IPS-18a (cell line): ENCODE measurements at regions not wholly inside any gene's neighbourhood (a gene's known extent, or its start where the extent isn't known, plus 50 kb on each side); places are given as distances from the start of the nearest gene placed in this dataset.

Experiments used
- H3K27ac ChIP-seq: one replicate; pipeline ENCODE4 v1.5.1; 2013; ENCODE audit warnings: low read length
- H3K27me3 ChIP-seq: one replicate; pipeline ENCODE4 v1.6.1; 2013; ENCODE audit warnings: mild to moderate bottlenecking, low read length; ENCODE audit not compliant: control insufficient read depth, insufficient read depth
- H3K36me3 ChIP-seq: one replicate; pipeline ENCODE4 v1.6.1; 2013; ENCODE audit warnings: low read depth, low read length; ENCODE audit not compliant: control insufficient read depth
- H3K4me1 ChIP-seq: one replicate; pipeline ENCODE4 v1.6.1; 2013; ENCODE audit warnings: low read depth, low read length; ENCODE audit not compliant: control insufficient read depth
- H3K4me3 ChIP-seq: one replicate; pipeline ENCODE4 v1.5.1; 2013; ENCODE audit warnings: low read length
- H3K9ac ChIP-seq: one replicate; pipeline ENCODE4 v1.6.1; 2013; ENCODE audit warnings: mild to moderate bottlenecking, low read length, moderate library complexity
- H3K9me3 ChIP-seq: one replicate; pipeline ENCODE4 v1.6.1; 2013; ENCODE audit warnings: low read depth, low read length; ENCODE audit not compliant: control insufficient read depth

DNA sequence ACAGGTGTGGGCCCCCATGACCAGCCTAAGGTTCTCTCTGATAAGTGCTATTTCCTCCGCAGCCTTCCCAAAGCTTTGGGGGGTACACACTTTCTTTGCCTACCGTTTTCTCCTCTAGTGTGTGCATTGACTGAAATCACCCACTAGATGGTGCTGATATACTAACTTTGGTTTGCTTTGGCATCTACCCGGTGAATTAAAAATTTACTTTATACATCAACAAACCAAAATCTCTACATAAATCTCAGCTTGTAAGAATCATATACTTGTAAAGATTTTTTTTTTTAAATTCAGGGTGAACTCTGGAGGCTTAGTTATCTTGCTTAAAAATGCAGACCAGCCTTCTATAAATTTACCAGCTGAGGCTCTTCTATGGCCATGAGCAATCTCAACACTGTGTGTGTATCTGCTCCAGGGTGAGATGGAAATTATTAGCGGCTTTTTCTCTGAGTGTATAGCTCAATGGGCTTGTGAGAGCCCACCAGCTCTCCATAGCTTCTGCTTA lies 475.7 kb upstream of the TNC start:
- H3K27ac ChIP-seq, result no peak overlapping the region
- H3K9ac ChIP-seq, result no peak overlapping the region
- no peaks in the 10 kb centered on the region for H3K9me3 ChIP-seq
- no peak overlapping the region for H3K4me3 ChIP-seq
- no peaks in the 10 kb centered on the region for H3K27me3 ChIP-seq
- H3K36me3 ChIP-seq, result no peaks in the 10 kb centered on the region
- peaks cover 18% of the 10 kb centered on the region for H3K4me1 ChIP-seq

DNA sequence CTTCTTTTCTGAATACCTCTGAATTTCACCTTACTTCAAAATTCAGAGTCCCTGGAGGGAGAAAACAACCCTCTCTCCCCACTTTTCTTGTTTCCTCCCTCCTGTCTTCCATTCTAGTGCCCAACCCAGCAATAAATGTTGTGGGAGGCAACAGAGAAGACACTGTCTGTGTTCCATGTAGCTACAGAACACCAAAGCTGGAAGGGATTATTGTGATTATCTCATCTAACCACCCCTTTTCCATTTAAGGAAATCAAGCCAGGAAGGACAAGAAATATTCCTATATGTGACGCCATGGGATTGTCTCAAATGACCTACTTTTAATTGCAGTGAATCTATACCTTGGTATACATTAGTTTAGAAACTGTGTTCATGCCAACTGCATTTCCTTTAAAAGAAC lies 476.6 kb upstream of the TNC start:
- H3K4me3 ChIP-seq, result no peak overlapping the region
- no peaks in the 10 kb centered on the region for H3K9me3 ChIP-seq
- no peaks in the 10 kb centered on the region for H3K27me3 ChIP-seq
- H3K4me1 ChIP-seq, result peaks cover 18% of the 10 kb centered on the region
- H3K9ac ChIP-seq, result no peak overlapping the region
- H3K36me3 ChIP-seq, result no peaks in the 10 kb centered on the region
- no peak overlapping the region for H3K27ac ChIP-seq

- Histone ChIP-seq H3K27ac (no peak overlapping the region), H3K4me1 (peaks cover 18% of the 10 kb centered on the region), H3K36me3 (no peaks in the 10 kb centered on the region), H3K9me3 (no peaks in the 10 kb centered on the region), H3K27me3 (no peaks in the 10 kb centered on the region), H3K9ac (no peak overlapping the region), H3K4me3 (no peak overlapping the region)
These were observed 478.2 kb upstream of the TNC start for GRCh38 chr9:115596021-115596745.

DNA sequence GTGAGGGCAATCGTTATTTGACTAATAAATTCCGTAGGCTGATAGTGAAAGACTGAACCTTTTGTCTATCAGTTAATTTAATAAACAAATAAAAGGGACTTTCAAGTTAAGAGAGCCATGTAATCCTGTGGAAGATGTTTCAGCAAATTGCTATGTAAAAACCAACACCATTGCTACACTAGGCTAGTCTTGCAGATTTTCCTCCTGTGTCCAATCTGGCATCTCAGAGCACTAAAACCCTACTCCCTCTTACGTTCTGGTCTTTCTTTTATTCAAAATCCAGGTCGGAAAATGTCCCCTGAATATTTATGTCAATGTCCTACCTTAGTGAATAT lies 478.8 kb upstream of the TNC start:
- H3K27me3 ChIP-seq, result no peaks in the 10 kb centered on the region
- no peaks in the 10 kb centered on the region for H3K36me3 ChIP-seq
- H3K9ac ChIP-seq, result no peak overlapping the region
- H3K4me3 ChIP-seq, result no peak overlapping the region
- no peaks in the 10 kb centered on the region for H3K9me3 ChIP-seq
- peaks cover 17% of the 10 kb centered on the region for H3K4me1 ChIP-seq
- no peak overlapping the region for H3K27ac ChIP-seq

DNA sequence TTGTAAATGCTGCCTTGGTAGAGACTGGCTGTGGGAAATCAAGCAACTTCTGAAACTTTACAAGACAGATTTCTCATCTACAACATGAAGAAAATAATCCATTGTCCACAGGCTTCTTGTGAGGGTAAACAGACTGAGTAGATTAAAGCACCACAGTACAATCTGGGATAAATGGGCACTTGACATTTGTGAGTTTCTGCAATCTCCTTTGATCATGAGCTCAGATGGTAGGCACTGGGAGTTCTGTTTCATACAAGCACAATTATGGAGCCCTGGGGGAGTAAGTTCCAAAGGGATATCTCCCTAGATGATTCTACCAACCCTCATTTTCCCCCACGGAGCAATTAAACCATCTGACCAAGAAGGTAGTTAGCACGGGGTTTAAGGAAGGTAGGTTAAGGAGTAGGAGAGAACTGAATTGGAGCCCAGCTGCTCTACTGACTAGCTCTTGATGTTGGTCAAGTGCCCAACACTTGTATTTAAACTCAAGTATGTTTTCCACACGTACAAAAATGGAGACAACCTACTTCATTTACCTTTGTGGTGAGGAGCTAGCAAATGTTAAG lies 479.5 kb upstream of the TNC start:
- H3K36me3 ChIP-seq, result no peaks in the 10 kb centered on the region
- H3K27ac ChIP-seq, result no peak overlapping the region
- H3K9me3 ChIP-seq, result no peaks in the 10 kb centered on the region
- no peak overlapping the region for H3K4me3 ChIP-seq
- H3K4me1 ChIP-seq, result peaks cover 15% of the 10 kb centered on the region
- H3K27me3 ChIP-seq, result no peaks in the 10 kb centered on the region
- H3K9ac ChIP-seq, result no peak overlapping the region

DNA sequence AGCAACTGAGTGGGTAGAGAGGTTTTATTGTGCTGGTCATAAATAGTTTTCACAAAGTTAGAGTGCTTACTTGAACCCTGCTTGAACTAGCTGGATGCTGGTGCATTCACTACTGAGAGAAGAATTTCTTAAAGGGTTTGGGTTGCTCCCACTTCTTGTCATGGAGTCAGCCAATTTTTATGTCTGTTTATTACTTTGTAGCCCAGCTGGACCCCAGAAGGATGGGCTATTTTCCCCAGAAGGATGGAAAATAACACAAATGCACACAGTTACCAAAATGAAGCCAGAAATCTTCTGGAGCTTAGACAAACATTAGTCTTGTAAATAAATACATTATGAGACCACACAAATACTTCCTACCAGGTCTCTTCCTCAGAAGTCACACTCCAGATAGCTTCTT lies 480.8 kb upstream of the TNC start:
- Histone ChIP-seq H3K4me3 (no peak overlapping the region), H3K9ac (no peak overlapping the region), H3K27me3 (no peaks in the 10 kb centered on the region), H3K9me3 (no peaks in the 10 kb centered on the region), H3K4me1 (peaks cover 15% of the 10 kb centered on the region), H3K27ac (no peak overlapping the region), H3K36me3 (no peaks in the 10 kb centered on the region)

GRCh38 chr9:115599898-115600297 lies 481.9 kb upstream of the TNC start:
- Histone ChIP-seq H3K36me3 (no peaks in the 10 kb centered on the region), H3K27ac (no peak overlapping the region), H3K9me3 (no peaks in the 10 kb centered on the region), H3K4me1 (peaks cover 15% of the 10 kb centered on the region), H3K27me3 (no peaks in the 10 kb centered on the region), H3K4me3 (no peak overlapping the region), H3K9ac (no peak overlapping the region)

GRCh38 chr9:115601434-115601833 lies 483.5 kb upstream of the TNC start:
- no peak overlapping the region for H3K27ac ChIP-seq
- peaks cover 8% of the 10 kb centered on the region for H3K4me1 ChIP-seq
- no peaks in the 10 kb centered on the region for H3K9me3 ChIP-seq
- H3K27me3 ChIP-seq, result no peaks in the 10 kb centered on the region
- H3K36me3 ChIP-seq, result no peaks in the 10 kb centered on the region
- no peak overlapping the region for H3K9ac ChIP-seq
- no peak overlapping the region for H3K4me3 ChIP-seq

GRCh38 chr9:115604831-115605483 lies 487.0 kb upstream of the TNC start:
- no peaks in the 10 kb centered on the region for H3K9me3 ChIP-seq
- H3K4me1 ChIP-seq, result no peaks in the 10 kb centered on the region
- no peak overlapping the region for H3K4me3 ChIP-seq
- no peak overlapping the region for H3K9ac ChIP-seq
- no peaks in the 10 kb centered on the region for H3K27me3 ChIP-seq
- no peaks in the 10 kb centered on the region for H3K36me3 ChIP-seq
- no peak overlapping the region for H3K27ac ChIP-seq

DNA sequence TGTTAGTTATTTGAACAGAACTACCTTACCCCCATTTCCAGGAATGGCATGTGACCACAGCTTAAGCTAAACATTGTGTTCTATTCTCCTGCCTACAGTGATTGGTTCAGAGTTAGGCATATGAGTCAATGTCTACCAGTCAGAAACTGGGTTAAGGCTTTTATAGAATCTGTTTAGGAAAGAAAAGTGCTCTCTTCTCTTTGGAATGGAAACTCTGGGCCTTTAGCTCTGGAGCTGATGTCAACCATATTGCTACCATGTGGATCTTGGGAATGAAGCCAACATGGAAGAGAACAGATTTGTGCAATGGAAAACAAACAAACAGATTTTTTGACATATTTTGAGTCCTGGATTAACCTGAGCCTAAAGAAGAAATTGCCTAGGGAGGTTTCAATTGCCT lies 488.9 kb upstream of the TNC start:
- no peaks in the 10 kb centered on the region for H3K9me3 ChIP-seq
- H3K27me3 ChIP-seq, result no peaks in the 10 kb centered on the region
- no peak overlapping the region for H3K27ac ChIP-seq
- no peaks in the 10 kb centered on the region for H3K36me3 ChIP-seq
- no peaks in the 10 kb centered on the region for H3K4me1 ChIP-seq
- H3K9ac ChIP-seq, result no peak overlapping the region
- no peak overlapping the region for H3K4me3 ChIP-seq

DNA sequence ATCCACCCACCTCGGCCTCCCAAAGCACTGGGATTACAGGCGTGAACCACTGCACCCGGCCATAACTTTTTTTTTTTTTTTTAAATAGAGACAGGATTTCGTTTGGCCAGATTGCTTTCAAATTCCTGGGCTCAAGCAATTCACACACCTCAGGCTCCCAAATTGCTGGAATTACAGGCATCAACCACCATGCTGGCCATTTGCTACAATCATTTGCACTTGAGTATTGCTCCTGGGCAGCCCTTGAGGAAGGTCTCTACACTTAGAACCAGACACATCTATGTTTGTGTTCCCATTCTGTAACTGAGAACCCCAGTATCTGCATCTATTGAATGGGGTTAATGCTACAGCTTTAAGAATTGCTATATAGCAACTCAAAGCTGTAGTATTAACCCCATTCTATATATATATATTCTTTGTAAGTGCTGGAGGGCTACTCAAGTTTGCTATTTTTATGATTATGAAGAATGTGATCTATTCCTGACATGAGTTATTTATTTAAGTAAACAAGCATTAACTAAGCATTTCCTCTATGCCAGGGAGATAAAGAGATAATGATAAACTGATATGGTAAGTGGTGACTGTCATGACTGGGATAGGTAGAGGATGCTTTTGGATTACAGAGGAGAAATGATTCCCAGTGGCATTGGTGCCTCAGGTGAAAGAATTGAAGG lies 496.5 kb upstream of the TNC start:
- Histone ChIP-seq H3K27ac (no peak overlapping the region), H3K9ac (no peak overlapping the region), H3K9me3 (no peaks in the 10 kb centered on the region), H3K27me3 (no peaks in the 10 kb centered on the region), H3K4me3 (no peak overlapping the region), H3K36me3 (no peaks in the 10 kb centered on the region), H3K4me1 (no peaks in the 10 kb centered on the region)
